NCI-H82 treated with DMSO at 0.1 percent for 48 hours (cell line): ENCODE measurements at regions not wholly inside any gene's neighbourhood (a gene's known extent, or its start where the extent isn't known, plus 50 kb on each side); places are given as distances from the start of the nearest gene placed in this dataset.

ENCODE experiments used
- DNase-seq: peaks from one replicate; lab custom pipeline; 2025; ENCODE audit not compliant: unreplicated experiment; lab: John Stamatoyannopoulos, UW

DNA sequence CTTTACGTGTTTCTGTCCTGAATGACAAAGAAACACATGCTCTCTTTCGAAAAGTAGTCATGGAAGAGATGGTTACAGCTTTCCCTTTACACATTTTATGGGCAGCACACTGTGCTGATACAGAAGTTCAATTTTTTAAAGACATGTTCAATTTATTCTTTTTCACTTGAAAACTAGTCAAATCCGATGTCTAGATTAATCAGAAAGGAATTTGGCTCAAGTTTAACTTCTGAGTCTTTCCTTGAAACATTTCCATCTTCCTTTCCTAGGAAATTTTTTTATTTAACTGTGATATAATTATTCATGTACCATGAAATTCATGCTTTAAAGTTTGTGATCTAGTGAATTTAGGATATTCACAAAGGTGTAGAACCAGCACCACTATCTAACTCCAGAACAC is 360.1 kb downstream of the TNS3 start:
- no peak for DNase-seq

DNA sequence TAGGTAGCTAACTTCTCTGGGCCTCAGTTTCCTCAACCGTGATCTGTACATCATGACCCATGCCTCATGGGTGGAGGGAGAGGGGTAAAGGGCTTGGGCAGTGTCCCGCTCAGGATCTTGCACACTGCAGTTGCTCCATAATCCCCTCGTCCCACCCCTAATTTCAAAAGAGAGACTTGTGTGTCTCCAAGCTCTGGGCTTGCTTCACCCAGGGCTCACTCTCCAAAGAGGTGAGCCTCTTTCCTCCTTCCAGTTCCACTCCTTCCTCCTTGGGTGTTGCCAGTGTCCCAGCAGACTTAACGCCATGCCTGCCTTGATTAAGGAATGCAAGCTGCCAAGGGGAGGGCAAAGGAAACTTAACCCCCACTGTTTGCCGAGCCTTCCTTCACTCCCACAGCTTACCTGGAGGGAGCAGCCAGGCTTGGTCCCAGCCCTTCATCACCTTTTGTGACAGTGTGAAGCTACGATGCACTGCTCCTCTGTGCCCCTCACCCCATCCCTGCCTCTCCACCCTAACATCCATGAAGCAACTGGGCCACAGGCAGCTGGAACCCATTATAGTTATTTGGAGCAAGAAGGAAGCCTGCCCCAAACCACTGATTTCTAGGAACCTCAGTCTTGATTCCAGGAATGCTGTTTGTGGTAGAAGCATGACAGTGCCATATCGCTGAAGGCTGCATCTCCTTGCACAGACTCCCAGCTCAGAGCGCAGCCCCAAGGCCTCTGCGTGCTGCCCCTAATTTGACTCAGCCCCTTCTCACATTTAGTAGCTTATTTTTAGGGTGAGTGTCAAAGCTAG is 363.3 kb downstream of the TNS3 start:
- no peak for DNase-seq

GRCh38 chr7:47217570-47218360 is 364.1 kb downstream of the TNS3 start:
- DNase-seq: no peak

GRCh38 chr7:47217086-47217485 is 364.8 kb downstream of the TNS3 start:
- no peak for DNase-seq

GRCh38 chr7:47216439-47216838 is 365.5 kb downstream of the TNS3 start:
- DNase-seq: no peak

GRCh38 chr7:47215640-47216039 is 366.3 kb downstream of the TNS3 start:
- DNase-seq: no peak

DNA sequence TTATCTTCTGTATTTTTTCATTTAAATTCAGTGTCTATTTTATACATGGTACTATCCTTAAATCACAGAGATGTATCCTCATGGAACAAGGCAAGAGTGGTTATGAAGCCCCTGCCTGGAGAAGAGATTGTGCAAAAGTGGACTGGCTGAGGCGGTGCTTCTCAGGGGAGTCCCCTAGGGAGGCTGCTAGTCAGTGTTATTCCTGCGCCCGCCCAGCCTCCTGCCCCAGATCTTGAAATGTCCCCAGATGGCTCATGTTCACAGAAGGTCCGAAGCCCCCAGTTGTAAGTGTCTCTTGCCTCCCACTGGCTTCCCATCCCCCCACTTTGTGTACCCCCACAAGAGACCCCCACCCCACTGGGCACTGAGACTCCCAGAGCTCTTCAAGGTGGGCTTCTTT is 366.9 kb downstream of the TNS3 start:
- no peak for DNase-seq

- no peak for DNase-seq
Measured at GRCh38 chr7:47213276-47213675, 368.6 kb downstream of the TNS3 start.

DNA sequence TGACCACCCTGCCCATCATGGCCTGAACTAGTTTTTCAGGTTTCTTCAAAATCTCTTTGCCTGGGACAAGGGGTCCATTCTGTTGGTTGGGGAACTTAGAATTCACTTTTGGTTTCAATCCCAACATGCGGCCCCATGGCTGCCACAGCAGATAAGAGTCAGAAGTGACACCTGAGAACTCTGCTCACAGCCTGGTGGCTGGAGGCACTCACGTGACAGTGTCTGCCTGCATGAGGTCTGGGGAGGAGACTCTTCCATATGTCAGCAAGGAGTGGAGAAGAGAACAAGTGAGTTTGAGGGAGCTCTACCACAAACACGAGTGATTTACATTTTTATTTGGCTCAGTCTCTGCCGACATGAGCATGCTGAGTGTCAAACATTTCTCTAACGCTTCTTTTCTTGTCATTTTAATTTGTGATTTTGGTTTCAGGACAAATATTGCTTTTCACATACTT is 370.4 kb downstream of the TNS3 start:
- DNase-seq: no peak

DNA sequence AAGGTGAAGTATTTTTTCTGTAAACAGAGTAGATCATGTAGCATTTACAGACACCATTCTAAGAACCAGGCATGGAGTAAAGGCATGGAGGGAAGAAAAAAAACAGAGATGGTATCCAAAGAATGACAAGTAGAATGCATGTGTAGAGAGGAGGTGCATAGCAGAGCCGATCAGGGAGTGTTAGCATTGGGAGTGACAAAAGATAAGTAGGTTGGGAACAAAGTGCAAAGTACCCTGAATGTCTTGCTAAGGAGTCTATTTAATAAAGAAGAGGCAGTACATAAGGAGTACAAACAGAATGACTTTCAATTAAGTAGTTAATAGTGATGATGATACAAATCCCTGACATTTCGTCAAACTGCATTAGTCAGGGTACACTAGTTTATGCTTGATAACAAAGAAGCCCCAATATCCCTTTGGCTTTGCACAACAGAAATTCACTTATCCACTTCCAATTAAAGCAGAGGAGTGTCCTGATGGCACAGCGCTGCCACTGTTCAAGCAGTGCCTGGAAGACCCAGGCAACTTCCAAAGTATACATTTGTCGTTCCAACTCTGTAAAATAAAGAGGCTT is 371.5 kb downstream of the TNS3 start:
- DNase-seq: no peak

GRCh38 chr7:47207956-47208355 is 374.0 kb downstream of the TNS3 start:
- DNase-seq: no peak

- DNase-seq: no peak
Measured at GRCh38 chr7:47204709-47205108, 377.2 kb downstream of the TNS3 start.

DNA sequence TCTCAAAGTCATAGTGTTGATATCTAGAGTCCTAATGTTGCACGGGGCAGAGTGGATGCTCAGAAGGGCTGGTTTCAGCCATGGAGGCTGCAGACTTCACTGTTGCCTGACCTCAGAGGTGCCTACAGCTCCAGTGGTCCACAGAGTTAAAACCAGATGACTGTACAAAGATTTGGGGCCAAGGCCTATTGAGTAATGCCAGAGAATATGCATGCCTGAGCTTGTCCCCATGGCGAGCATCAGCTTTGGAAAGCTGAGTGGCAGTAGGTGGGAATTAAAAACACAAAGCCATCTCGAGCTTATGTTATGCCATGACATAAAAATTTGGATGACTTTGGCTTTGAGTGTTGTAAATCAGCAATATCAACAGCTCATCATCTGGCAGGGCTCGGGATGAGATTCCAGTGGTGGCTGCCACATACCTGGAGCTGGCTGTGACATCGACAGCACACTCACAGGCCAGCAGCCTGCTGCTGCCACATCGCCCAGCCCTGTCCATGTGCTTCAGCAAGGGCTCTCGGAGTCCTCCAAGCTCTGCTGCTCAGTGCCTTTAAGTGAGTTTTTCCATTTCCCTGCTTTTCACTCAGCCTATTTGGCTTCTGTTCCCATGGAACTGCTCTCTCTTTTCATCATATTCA is 379.6 kb downstream of the TNS3 start:
- no peak for DNase-seq

- DNase-seq: no peak
Measured at GRCh38 chr7:47198159-47198558, 383.8 kb downstream of the TNS3 start.

DNA sequence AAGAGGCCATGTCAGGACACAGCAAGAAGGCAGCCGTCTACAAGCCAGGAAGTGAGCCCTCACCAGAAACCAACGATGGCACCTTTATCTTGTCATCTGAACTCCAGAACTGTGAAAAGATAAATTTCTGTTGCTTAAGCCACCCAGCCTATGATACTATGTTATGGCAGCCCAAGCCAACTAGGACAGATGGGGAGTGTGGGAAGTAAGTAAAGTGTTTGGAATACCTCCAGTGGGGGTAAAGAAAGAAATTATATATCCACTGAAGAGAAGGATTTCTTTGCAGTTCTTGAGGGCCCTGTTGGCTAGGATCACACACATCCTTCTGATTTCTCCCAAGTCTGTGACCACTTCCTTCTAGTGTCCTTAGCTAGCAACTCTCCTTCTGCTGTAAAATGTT is 384.4 kb downstream of the TNS3 start:
- no peak for DNase-seq

- no peak for DNase-seq
Measured at GRCh38 chr7:47196737-47197136, 385.2 kb downstream of the TNS3 start.

GRCh38 chr7:47196106-47196645 is 385.7 kb downstream of the TNS3 start:
- DNase-seq: no peak

- DNase-seq: peak; percentile 2
Measured at GRCh38 chr7:47195641-47196040, 386.3 kb downstream of the TNS3 start.

DNA sequence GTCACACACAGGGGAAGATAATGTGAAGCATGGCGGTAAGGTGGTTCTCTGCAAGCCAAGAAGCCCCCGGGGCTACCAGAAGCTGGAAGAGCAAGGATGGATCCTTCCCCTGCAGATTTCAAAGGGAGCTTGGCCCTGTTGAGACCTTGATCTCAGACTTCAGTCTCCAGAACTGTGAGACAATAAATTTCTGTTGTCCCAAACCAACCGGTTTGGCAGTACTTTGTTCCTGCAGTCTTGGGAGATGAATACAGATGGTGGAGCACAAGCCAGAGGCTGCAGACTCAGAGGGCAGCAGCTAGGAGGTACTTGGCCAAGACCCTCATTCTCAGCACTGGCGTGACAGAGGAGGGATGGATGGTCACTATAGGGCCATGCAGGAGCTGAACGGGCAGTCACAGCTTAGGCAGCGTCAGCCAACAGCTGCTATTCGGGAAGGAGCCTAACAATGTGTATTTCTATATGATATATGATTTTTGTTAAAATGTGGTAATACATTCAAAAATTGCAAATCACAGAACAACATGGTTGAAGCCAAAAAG is 387.3 kb downstream of the TNS3 start:
- DNase-seq: no peak

DNA sequence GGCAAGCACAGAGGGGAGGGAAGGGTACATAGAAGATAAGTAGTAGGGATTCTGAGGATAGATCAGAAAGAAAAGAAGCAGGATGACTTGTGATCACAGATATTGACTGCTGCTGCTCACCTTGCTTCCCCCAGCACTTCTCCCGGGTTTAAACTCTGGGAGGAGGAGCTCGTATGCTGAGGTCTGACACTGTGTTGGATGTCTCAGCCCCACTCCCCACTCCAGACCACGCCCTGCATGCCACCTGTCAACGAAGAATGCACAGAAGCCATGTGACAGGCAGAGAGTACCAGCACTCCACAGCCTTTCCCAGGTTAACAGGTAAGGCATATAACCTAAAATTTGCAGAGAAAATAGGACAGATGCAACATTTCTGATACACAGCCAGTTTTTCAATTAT is 388.9 kb downstream of the TNS3 start:
- DNase-seq: no peak

GRCh38 chr7:47191876-47192291 is 390.0 kb downstream of the TNS3 start:
- DNase-seq: no peak
